ENCODE measurements at regions not wholly inside any gene's neighbourhood (a gene's known extent, or its start where the extent isn't known, plus 50 kb on each side); places are given as distances from the start of the nearest gene placed in this dataset.
"Not testable (repeated sequence)": the region's sequence is repeated elsewhere in the genome, so short reads cannot be mapped to it uniquely, and the experiment has no call there.

DNA sequence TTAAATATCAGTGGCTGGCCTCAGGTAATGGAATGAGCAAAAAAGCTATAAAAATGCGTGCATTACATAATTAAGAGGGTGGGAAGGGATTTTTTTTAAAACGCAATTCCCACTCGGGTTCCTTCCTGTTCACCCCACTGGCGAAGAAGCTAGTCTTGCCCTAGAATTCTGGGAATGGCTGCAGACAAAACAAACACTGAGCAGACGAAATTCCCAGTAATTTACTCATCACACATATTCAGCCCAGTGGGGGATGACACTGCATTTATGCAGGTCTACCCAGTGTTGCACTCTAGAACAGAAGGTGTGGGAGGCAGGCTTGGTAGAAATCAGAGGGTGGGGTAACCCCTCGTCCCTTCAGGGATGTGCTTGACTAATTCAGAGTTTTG is 2695.0 kb upstream of the DEFB115 start:
- no peak overlapping the region for H3K4me3 ChIP-seq
- no peak for DNase-seq
- no peaks in the 10 kb centered on the region for H3K4me1 ChIP-seq
- TF ChIP-seq POLR2A (IDR thresholded peaks at IDR 0.05) (no peak), CTCF (IDR thresholded peaks at IDR 0.05) (no peak)
- no peak overlapping the region for H3K27ac ChIP-seq
- H3K36me3 ChIP-seq, result peaks cover 0 to 8% (median 0%) of the 10 kb centered on the region in 3 donors
- H3K27me3 ChIP-seq, result no peaks in the 10 kb centered on the region
- H3K9me3 ChIP-seq, result peaks cover 0 to 3% (median 0%) of the 10 kb centered on the region in 4 donors

- H3K27ac ChIP-seq, H3K4me3 ChIP-seq, H3K27me3 ChIP-seq, H3K36me3 ChIP-seq, H3K9me3 ChIP-seq, DNase-seq, H3K4me1 ChIP-seq: not testable (repeated sequence)
Observed at GRCh38 chr20:28562899-28563521, 2694.5 kb upstream of the DEFB115 start.

GRCh38 chr20:28564024-28564423 is 2693.4 kb upstream of the DEFB115 start:
- not testable (repeated sequence) for H3K27ac ChIP-seq, H3K4me1 ChIP-seq, H3K27me3 ChIP-seq, H3K4me3 ChIP-seq, H3K36me3 ChIP-seq, H3K9me3 ChIP-seq
- DNase-seq, result peak in 1 of 3 donors; percentile 47

GRCh38 chr20:28564688-28565463 is 2692.6 kb upstream of the DEFB115 start:
- not testable (repeated sequence) for H3K27me3 ChIP-seq, H3K36me3 ChIP-seq, H3K27ac ChIP-seq, H3K4me3 ChIP-seq, H3K9me3 ChIP-seq, DNase-seq, H3K4me1 ChIP-seq

DNA sequence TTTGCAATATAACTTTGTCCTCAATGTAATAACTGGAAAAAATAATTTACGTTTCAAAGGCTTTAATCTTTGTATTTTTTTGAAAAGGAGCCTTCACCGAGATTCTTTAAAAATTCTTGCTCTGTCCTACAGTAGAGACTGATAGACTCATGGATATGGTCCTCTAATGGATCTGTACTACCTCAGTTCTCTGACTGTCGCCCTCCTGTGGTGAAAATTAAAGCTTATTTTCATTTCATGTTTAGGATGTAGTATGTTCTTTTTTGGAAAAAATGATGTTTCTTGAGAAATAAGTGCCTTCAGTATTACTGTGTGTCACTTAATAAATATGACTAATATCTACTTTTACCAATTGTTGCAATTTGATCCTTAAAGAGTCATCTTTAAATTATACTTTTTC is 2681.5 kb upstream of the DEFB115 start:
- not testable (repeated sequence) for H3K4me3 ChIP-seq, H3K27me3 ChIP-seq, H3K9me3 ChIP-seq, DNase-seq, H3K4me1 ChIP-seq, H3K27ac ChIP-seq
- H3K36me3 ChIP-seq, result peaks cover 0 to 14% (median 0%) of the 10 kb centered on the region in 3 donors

GRCh38 chr20:28591680-28592079 is 2665.8 kb upstream of the DEFB115 start:
- not testable (repeated sequence) for H3K9me3 ChIP-seq, H3K27me3 ChIP-seq, H3K36me3 ChIP-seq, H3K4me1 ChIP-seq, DNase-seq, H3K27ac ChIP-seq, H3K4me3 ChIP-seq

- not testable (repeated sequence) for H3K4me1 ChIP-seq, DNase-seq, H3K27ac ChIP-seq, H3K9me3 ChIP-seq, H3K36me3 ChIP-seq, H3K27me3 ChIP-seq, H3K4me3 ChIP-seq
Observed at GRCh38 chr20:28593383-28593782, 2664.1 kb upstream of the DEFB115 start.

- DNase-seq, H3K27me3 ChIP-seq, H3K4me1 ChIP-seq, H3K9me3 ChIP-seq, H3K36me3 ChIP-seq, H3K4me3 ChIP-seq, H3K27ac ChIP-seq: not testable (repeated sequence)
Observed at GRCh38 chr20:28594476-28594875, 2663.0 kb upstream of the DEFB115 start.

DNA sequence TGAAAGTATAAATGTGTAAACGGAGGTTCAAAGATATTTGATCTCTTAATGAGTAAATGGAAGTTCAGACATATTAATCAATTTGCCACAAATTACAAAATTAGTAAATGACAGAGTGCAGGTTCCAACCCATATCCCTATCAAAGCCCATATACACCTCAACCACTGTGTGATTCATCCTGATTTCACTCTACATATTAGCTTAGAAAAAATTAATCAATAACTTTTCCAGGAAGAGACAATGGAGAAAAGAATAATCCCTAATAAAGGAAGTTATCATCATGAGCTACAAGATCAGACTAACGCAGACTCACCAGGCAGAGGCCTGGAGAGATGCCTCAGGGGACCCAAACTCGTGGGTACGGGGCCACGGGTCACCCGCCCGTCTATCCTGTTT is 2655.5 kb upstream of the DEFB115 start:
- Histone ChIP-seq H3K4me3 (peak overlapping the region; percentile 51 to 75 (median 64)), H3K4me1 (peaks cover 0 to 11% (median 3%) of the 10 kb centered on the region in 4 donors), H3K27ac (peak overlapping the region; percentile 62 to 81 (median 72))
- not testable (repeated sequence) for H3K36me3 ChIP-seq, H3K9me3 ChIP-seq, H3K27me3 ChIP-seq, DNase-seq
